Central memory CD8-positive, alpha-beta T cell (primary cell): ENCODE measurements at regions not wholly inside any gene's neighbourhood (a gene's known extent, or its start where the extent isn't known, plus 50 kb on each side); places are given as distances from the start of the nearest gene placed in this dataset.
"Not testable (repeated sequence)": the region's sequence is repeated elsewhere in the genome, so short reads cannot be mapped to it uniquely, and the experiment has no call there.

Experiments used
- ATAC-seq: fragments of 150-1000 bp; cut with Tn5 transposase; replicated peaks from 2 replicates; pipeline ENCODE4 v1.10.0; 2022; ENCODE audit warnings: mild to moderate bottlenecking, moderate FRiP score, moderate number of reproducible peaks; ENCODE audit not compliant: poor library complexity, severe bottlenecking; ENCODE audit errors: extremely low read depth
- DNase-seq, 2 donors: peaks; one replicate each; pipeline ENCODE4 v3.0.0; 2021; ENCODE audit warnings: low spot score in 2 of 2
- H3K27ac Mint-ChIP-seq: one replicate; pipeline ENCODE4 v1.8.0; 2022; ENCODE audit warnings: low read depth, mild to moderate bottlenecking, moderate library complexity, mixed read lengths
- H3K27me3 Mint-ChIP-seq: one replicate; pipeline ENCODE4 v1.8.0; 2022; ENCODE audit warnings: mixed read lengths
- H3K36me3 Mint-ChIP-seq: one replicate; pipeline ENCODE4 v1.8.0; 2022; ENCODE audit warnings: mild to moderate bottlenecking, moderate library complexity, mixed read lengths; ENCODE audit not compliant: insufficient read depth
- H3K4me1 Mint-ChIP-seq: one replicate; pipeline ENCODE4 v1.8.0; 2022; ENCODE audit warnings: mixed read lengths
- H3K4me3 Mint-ChIP-seq: one replicate; pipeline ENCODE4 v1.8.0; 2022; ENCODE audit warnings: mild to moderate bottlenecking, moderate library complexity, mixed read lengths
- H3K9me3 Mint-ChIP-seq: one replicate; pipeline ENCODE4 v1.8.0; 2022; ENCODE audit warnings: mixed read lengths

- H3K4me1 Mint-ChIP-seq, H3K36me3 Mint-ChIP-seq, H3K4me3 Mint-ChIP-seq, ATAC-seq, H3K27ac Mint-ChIP-seq, DNase-seq, H3K9me3 Mint-ChIP-seq: not testable (repeated sequence)
- peaks cover 25% of the 10 kb centered on the region for H3K27me3 Mint-ChIP-seq
Measured at GRCh38 chr6:40868089-40868865, 170.7 kb downstream of the UNC5CL start.

DNA sequence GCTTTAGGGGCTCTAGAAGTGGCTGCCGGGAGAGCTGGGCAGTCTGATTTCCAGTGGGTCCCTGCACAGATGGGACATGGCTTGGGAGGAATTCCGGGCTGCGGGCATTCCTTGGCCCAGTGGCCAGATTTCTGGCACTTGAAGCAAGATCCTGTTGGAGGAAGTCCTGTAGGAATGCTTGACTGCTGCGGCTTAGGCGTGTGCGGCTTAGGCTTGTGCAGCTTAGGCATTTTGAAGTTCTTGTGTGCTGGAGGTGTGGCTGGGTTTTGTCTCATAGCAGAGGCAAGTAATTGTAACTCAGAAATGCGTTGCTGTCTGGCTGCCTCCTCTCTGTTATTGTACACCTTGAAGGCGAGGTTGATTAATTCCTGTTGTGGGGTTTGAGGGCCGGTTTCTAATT, 171.5 kb downstream of the UNC5CL start:
- not testable (repeated sequence) for DNase-seq, H3K27ac Mint-ChIP-seq, ATAC-seq, H3K4me1 Mint-ChIP-seq, H3K9me3 Mint-ChIP-seq, H3K4me3 Mint-ChIP-seq, H3K36me3 Mint-ChIP-seq
- peaks cover 18% of the 10 kb centered on the region for H3K27me3 Mint-ChIP-seq

DNA sequence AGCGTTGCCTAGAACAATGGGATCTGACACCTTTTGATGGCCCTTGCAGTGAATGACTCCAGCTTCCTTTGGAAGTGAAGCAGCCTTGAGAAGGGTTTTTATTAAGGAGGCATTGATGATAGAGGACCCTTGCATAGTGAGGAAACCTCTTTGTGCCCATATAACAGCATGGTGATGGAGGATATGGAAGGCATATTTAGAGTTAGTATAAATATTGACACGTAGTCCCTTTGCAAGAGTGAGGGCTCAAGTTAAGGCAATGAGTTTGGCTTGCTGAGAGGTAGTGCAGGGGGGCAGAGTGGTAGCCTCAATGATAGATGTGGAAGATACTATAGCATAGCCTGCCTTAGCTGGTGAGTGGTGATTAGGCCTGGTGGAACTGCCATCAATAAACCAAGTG, 173.8 kb downstream of the UNC5CL start:
- not testable (repeated sequence) for H3K36me3 Mint-ChIP-seq, H3K9me3 Mint-ChIP-seq, H3K4me1 Mint-ChIP-seq, H3K4me3 Mint-ChIP-seq, ATAC-seq, H3K27me3 Mint-ChIP-seq, DNase-seq, H3K27ac Mint-ChIP-seq

DNA sequence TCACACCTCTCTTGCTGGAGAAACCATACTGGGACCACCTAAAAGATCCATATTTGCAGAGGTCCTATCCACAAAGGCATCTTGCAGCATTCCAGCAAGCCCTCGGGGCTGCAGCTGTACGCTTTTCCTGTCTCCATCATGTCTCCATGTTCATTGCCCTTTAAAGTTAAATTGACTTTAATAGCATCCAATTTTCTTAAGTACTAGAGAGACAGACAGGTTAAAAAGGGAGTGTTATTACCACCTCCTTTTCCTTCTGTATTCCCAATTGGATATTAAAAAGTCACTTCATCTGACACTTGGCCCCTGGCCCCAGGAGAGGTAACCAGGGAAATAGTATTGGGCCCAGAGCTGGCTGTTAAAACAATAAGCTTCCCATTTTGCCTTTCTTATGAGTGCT, 178.6 kb downstream of the UNC5CL start:
- H3K4me3 Mint-ChIP-seq, result no peak overlapping the region

DNA sequence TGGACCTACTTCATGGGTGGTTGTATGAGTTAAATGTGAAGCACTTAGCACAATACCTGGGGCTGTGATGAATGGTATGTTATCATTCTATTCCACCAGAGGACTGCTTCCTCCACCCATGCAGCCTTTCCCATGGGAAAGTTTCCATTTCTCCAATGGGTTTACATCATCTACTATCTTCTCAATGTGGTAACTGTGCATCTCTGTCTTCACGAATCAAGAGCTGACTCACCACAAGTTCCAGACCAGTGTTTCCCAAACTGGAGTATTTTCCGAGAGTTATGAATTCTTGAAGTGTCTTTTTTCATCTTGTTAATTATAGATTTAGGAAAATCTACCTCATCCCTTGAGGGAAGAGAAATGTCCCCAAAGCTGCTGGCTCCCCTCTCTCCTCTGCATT, 182.8 kb downstream of the UNC5CL start:
- H3K4me3 Mint-ChIP-seq, result no peak overlapping the region
- H3K27me3 Mint-ChIP-seq, result peaks cover 33% of the 10 kb centered on the region
- no peak overlapping the region for H3K27ac Mint-ChIP-seq
- H3K9me3 Mint-ChIP-seq, result no peaks in the 10 kb centered on the region
- no peak for DNase-seq
- H3K36me3 Mint-ChIP-seq, result no peaks in the 10 kb centered on the region
- no peaks in the 10 kb centered on the region for H3K4me1 Mint-ChIP-seq
- ATAC-seq, result no peak

More for the DNA sequence above, 178.6 kb downstream of the UNC5CL start:
- Mint-ChIP-seq H3K4me1 (no peaks in the 10 kb centered on the region), H3K27ac (no peak overlapping the region), H3K36me3 (no peaks in the 10 kb centered on the region), H3K9me3 (no peaks in the 10 kb centered on the region), H3K27me3 (peaks cover 26% of the 10 kb centered on the region)
- DNase-seq (no peak), ATAC-seq (no peak)

DNA sequence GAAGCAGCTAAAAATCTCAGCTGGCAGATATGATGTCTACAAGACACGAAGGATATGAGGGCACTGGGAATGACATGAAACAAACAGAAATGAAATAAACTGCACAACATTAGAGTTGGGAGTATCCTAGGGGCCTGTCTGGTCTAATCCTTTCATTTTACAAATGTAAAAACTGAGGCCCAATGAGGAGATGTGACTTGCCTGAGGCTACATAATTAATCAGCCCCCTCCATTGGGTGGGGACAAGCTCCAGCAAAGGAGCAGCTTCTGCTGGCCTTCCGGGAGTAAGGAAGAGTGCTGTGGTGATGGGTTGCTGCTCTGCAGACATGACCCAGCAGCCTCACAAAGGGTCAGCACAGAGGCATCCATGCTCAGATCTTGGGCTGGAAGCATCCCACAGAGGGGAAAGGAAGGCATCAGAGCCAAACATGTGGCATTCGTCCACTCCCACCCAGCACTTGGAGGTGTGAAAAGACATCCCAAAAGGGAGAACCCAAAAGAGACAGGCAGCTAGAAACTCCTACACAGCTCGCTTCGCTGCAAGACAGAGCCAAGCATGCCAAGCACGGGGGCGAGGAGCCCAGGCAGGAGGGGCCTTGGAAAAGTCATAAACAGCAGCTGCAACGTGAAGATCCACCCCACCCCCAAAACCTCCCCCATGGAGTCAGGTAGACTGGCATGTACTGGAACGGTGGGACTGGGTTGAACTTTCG, 183.7 kb downstream of the UNC5CL start:
- no peak for DNase-seq
- no peak overlapping the region for H3K27ac Mint-ChIP-seq
- no peaks in the 10 kb centered on the region for H3K9me3 Mint-ChIP-seq
- peaks cover 33% of the 10 kb centered on the region for H3K27me3 Mint-ChIP-seq
- no peak for ATAC-seq
- no peaks in the 10 kb centered on the region for H3K36me3 Mint-ChIP-seq
- H3K4me3 Mint-ChIP-seq, result no peak overlapping the region
- H3K4me1 Mint-ChIP-seq, result no peaks in the 10 kb centered on the region

GRCh38 chr6:40854592-40854991, 184.4 kb downstream of the UNC5CL start:
- Mint-ChIP-seq H3K27ac (no peak overlapping the region), H3K9me3 (no peaks in the 10 kb centered on the region), H3K4me3 (no peak overlapping the region), H3K4me1 (no peaks in the 10 kb centered on the region), H3K36me3 (no peaks in the 10 kb centered on the region), H3K27me3 (peaks cover 30% of the 10 kb centered on the region)
- DNase-seq, result no peak
- ATAC-seq, result no peak

- H3K36me3 Mint-ChIP-seq, result no peaks in the 10 kb centered on the region
- H3K4me1 Mint-ChIP-seq, result no peaks in the 10 kb centered on the region
- ATAC-seq (no peak), DNase-seq (no peak)
- no peak overlapping the region for H3K4me3 Mint-ChIP-seq
- peaks cover 30% of the 10 kb centered on the region for H3K27me3 Mint-ChIP-seq
- H3K9me3 Mint-ChIP-seq, result no peaks in the 10 kb centered on the region
- no peak overlapping the region for H3K27ac Mint-ChIP-seq
Measured at GRCh38 chr6:40852779-40853373, 186.1 kb downstream of the UNC5CL start.

DNA sequence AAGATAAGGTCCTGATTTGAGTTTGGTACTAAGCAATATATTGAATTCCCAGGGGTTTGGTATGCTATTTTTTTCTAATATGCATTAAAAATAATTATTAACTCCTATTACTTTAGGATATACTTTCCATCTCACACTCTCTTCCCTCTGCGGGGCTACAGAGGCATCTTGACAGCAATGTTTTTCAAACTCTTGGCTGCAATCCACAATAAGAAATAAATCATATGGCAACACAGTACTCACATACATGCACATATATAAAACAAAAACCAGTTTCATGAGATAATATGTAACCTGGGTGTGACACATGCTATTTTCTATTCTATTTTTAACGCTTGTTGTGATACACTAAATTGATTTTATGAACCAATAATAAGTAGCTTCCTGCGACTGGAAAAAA, 189.5 kb downstream of the UNC5CL start:
- Mint-ChIP-seq H3K9me3 (no peaks in the 10 kb centered on the region), H3K4me1 (no peaks in the 10 kb centered on the region), H3K4me3 (no peak overlapping the region), H3K27ac (no peak overlapping the region), H3K27me3 (peaks cover 27% of the 10 kb centered on the region), H3K36me3 (no peaks in the 10 kb centered on the region)
- ATAC-seq (no peak), DNase-seq (no peak)

- Mint-ChIP-seq H3K4me3 (no peak overlapping the region), H3K9me3 (no peaks in the 10 kb centered on the region), H3K27me3 (peaks cover 33% of the 10 kb centered on the region), H3K27ac (no peak overlapping the region), H3K4me1 (no peaks in the 10 kb centered on the region), H3K36me3 (no peaks in the 10 kb centered on the region)
- ATAC-seq (no peak), DNase-seq (no peak)
Measured at GRCh38 chr6:40848868-40849514, 190.0 kb downstream of the UNC5CL start.

DNA sequence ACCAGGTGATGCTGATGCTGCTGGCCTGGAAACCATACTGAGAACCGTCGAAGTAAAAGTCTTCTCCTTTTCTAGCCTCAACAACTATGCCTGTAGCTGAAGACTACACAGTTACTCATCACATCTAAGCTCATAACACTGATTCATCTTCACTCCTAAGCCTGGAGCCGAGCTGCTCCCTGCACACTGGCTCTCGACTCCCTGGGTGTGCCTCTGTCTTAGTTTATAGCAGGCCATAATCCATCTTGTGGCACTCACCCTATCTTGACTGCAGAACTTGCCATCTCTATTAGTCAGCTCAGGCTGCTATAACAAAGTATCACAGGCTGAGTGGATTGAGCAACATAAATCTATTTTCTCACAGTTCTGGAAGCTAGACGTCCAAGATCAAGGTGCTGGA, 191.0 kb downstream of the UNC5CL start:
- Mint-ChIP-seq H3K4me3 (no peak overlapping the region), H3K27ac (no peak overlapping the region), H3K9me3 (no peaks in the 10 kb centered on the region), H3K27me3 (peaks cover 38% of the 10 kb centered on the region), H3K4me1 (no peaks in the 10 kb centered on the region), H3K36me3 (no peaks in the 10 kb centered on the region)
- ATAC-seq (no peak), DNase-seq (no peak)

DNA sequence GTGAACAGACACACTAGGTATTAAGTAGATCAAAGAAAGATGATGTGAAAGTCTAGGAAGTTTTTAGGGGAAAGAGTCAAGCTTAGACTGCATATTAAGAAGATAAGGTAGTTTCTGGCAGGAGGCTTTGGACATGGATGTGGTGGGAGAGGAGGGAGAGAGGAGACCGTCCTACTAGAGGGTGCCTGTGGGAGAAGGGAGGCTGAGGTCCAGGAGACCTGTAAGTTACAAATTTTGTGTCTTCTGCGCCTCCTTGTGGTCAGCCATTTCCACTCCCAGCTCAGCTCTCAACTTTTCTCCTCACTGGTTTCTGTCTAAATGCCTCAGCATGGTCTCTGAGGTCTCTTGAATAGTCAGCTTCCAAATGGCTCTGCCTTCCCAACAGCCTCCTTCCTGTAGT, 193.5 kb downstream of the UNC5CL start:
- Mint-ChIP-seq H3K27ac (no peak overlapping the region), H3K4me1 (no peaks in the 10 kb centered on the region), H3K4me3 (no peak overlapping the region), H3K36me3 (no peaks in the 10 kb centered on the region), H3K27me3 (peaks cover 59% of the 10 kb centered on the region), H3K9me3 (no peaks in the 10 kb centered on the region)
- ATAC-seq (no peak), DNase-seq (no peak)
